ENCODE measurements at regions not wholly inside any gene's neighbourhood (a gene's known extent, or its start where the extent isn't known, plus 50 kb on each side); places are given as distances from the start of the nearest gene placed in this dataset.

DNA sequence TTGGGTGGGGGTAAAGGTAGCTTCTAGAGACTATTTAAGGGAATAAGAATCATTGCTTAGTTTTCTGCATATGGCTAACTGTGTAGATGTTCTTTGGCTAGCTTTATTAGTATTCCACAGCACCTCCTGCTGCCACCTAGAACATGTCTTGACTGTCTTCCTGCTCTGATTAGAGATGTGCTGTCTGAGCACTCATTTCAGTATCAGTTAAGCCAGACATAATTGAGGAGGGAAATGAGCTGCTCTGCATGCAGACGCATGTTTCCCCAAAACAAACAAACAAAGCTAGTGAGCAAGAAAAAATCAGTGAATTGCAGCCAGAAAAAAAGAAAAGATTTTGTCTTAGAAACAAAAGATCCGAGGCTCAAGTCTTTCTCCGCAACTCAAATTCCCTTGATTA, 402.2 kb downstream of the AASDHPPT start:
- TF ChIP-seq, protein P1, sequence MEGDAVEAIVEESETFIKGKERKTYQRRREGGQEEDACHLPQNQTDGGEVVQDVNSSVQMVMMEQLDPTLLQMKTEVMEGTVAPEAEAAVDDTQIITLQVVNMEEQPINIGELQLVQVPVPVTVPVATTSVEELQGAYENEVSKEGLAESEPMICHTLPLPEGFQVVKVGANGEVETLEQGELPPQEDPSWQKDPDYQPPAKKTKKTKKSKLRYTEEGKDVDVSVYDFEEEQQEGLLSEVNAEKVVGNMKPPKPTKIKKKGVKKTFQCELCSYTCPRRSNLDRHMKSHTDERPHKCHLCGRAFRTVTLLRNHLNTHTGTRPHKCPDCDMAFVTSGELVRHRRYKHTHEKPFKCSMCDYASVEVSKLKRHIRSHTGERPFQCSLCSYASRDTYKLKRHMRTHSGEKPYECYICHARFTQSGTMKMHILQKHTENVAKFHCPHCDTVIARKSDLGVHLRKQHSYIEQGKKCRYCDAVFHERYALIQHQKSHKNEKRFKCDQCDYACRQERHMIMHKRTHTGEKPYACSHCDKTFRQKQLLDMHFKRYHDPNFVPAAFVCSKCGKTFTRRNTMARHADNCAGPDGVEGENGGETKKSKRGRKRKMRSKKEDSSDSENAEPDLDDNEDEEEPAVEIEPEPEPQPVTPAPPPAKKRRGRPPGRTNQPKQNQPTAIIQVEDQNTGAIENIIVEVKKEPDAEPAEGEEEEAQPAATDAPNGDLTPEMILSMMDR (IDR thresholded peaks at IDR 0.05; ENCODE audit: extremely low read depth, low read depth, low read length) = no peak
- Histone ChIP-seq H3K4me2 (ENCODE audit: insufficient read depth, low read length) (no peak overlapping the region), H3K27me3 (ENCODE audit: insufficient read depth, low read length) (no peaks in the 10 kb centered on the region), H2AFZ (ENCODE audit: low read length) (no peak overlapping the region), H3K9me3 (ENCODE audit: low read depth, low read length) (no peaks in the 10 kb centered on the region), H3K79me2 (ENCODE audit: insufficient read depth, low read length) (no peaks in the 10 kb centered on the region), H3K27ac (ENCODE audit: low read depth, low read length) (no peak overlapping the region), H3K36me3 (ENCODE audit: insufficient read depth, low read length) (no peaks in the 10 kb centered on the region), H3K4me1 (ENCODE audit: insufficient read depth, low read length) (peaks cover 31% of the 10 kb centered on the region), H3K4me3 (ENCODE audit: insufficient read depth, low read length) (no peak overlapping the region), H4K20me1 (ENCODE audit: insufficient read depth, low read length) (no peaks in the 10 kb centered on the region)
- DNase-seq (ENCODE audit: insufficient read length, low spot score, missing footprints) = no peak

DNA sequence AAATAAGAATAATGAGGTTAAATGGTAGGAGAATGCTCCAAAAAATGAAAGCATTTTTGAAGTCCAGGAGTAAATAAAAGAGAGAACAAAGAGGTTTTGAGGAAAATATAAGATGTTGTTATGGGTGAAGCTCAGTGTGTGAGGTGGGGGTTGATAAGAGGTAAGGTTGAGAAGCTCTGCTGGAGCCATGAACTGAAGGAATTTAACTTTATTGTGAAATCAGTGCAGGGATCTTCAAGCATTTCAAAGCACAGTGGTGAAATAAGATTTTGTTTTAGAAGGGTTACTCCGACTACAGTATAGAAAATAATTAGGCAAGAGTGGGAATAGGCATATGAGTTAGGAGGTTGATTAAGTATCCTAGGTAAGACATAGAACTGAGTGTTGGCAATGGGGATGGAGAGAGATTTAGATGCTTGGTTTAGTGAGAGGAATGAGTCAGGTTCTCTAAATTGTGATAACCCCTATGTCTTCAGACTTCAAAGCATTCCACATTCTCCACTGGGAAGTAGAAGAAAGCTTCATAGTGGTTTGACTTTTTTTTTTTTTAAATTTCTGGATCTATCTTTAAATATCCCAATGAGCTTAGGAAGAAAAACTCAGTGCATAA, 403.2 kb downstream of the AASDHPPT start:
- Histone ChIP-seq H3K4me3 (ENCODE audit: insufficient read depth, low read length) (no peak overlapping the region), H3K27me3 (ENCODE audit: insufficient read depth, low read length) (no peaks in the 10 kb centered on the region), H3K4me1 (ENCODE audit: insufficient read depth, low read length) (peaks cover 31% of the 10 kb centered on the region), H3K27ac (ENCODE audit: low read depth, low read length) (no peak overlapping the region), H3K36me3 (ENCODE audit: insufficient read depth, low read length) (no peaks in the 10 kb centered on the region), H2AFZ (ENCODE audit: low read length) (no peak overlapping the region), H3K9me3 (ENCODE audit: low read depth, low read length) (no peaks in the 10 kb centered on the region), H3K79me2 (ENCODE audit: insufficient read depth, low read length) (no peaks in the 10 kb centered on the region), H3K4me2 (ENCODE audit: insufficient read depth, low read length) (no peak overlapping the region), H4K20me1 (ENCODE audit: insufficient read depth, low read length) (no peaks in the 10 kb centered on the region)
- DNase-seq (ENCODE audit: insufficient read length, low spot score, missing footprints) = no peak
- TF ChIP-seq, protein P1 (IDR thresholded peaks at IDR 0.05; ENCODE audit: extremely low read depth, low read depth, low read length) = no peak

DNA sequence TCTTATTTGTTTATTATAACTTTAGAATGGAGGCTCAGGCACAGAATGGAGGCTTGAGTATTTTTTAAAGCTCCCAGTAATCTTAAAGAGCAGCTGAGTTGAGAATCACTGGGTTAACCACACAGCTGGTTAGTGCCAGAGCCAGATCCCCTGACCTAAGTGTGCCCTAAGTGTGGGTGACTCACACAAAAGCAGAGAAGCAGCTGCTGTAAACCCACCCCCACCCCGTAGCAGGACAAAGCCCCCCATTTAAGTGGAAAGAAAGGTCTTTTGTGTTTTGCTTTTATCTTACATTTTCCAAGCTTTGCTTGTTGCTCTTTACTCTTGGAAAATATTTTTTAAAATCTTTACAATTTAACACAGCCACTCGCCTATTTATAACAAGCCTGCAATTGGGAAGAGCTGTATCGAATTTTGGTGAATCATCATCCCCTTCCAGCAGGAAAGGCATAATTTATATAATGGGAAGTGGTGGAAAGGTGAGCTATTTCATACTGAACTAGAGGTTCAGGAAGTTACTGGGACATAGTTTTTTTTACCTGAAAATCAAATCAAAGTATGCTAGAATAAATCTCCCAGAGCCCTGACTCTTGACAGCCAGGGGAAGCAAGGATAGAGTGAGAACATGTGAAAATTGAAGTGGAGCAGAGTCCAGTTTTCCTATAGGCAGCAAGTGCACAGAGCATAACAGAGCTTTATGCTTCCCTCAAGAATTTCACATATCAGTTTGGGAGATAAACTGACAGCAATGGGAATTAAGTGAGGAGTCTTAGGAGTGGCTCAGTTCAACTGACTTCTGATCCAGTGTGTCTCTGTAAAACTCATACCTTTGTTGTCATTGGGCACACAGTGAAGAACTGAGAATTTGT, 405.7 kb downstream of the AASDHPPT start:
- H2AFZ ChIP-seq (ENCODE audit: low read length) = no peak overlapping the region
- H3K4me2 ChIP-seq (ENCODE audit: insufficient read depth, low read length) = peak overlapping the region; percentile 14
- no peaks in the 10 kb centered on the region for H3K9me3 ChIP-seq (ENCODE audit: low read depth, low read length)
- no peaks in the 10 kb centered on the region for H3K36me3 ChIP-seq (ENCODE audit: insufficient read depth, low read length)
- peaks cover 26% of the 10 kb centered on the region for H3K4me1 ChIP-seq (ENCODE audit: insufficient read depth, low read length)
- no peaks in the 10 kb centered on the region for H3K27me3 ChIP-seq (ENCODE audit: insufficient read depth, low read length)
- H3K4me3 ChIP-seq (ENCODE audit: insufficient read depth, low read length) = no peak overlapping the region
- DNase-seq (ENCODE audit: insufficient read length, low spot score, missing footprints) = peak; percentile 39
- no peaks in the 10 kb centered on the region for H3K79me2 ChIP-seq (ENCODE audit: insufficient read depth, low read length)
- no peak overlapping the region for H3K27ac ChIP-seq (ENCODE audit: low read depth, low read length)
- no peaks in the 10 kb centered on the region for H4K20me1 ChIP-seq (ENCODE audit: insufficient read depth, low read length)
- TF ChIP-seq, protein P1 (IDR thresholded peaks at IDR 0.05; ENCODE audit: extremely low read depth, low read depth, low read length) = no peak

DNA sequence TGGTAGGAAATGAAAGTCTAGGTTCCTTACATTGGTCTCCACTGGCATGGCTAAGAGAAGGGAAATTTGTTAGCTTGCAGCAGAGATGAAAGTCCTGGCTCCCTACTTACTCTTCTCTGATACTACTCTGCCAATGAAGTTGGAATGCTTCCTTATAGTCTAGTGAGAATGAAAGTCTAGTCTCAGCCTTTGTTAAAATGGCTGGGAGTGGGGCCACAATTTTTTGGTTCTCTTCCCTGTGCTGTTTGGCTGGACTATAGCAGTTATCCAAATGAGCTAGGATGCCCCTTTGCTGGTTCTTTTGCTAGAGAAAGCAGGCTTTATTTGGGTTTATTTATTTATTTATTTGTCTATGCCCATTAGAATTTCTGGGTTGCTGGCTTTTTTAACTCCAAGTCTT, 414.3 kb downstream of the AASDHPPT start:
- TF ChIP-seq, protein P1 (IDR thresholded peaks at IDR 0.05; ENCODE audit: extremely low read depth, low read depth, low read length) = no peak
- Histone ChIP-seq H3K9me3 (ENCODE audit: low read depth, low read length) (no peaks in the 10 kb centered on the region), H3K4me2 (ENCODE audit: insufficient read depth, low read length) (no peak overlapping the region), H3K79me2 (ENCODE audit: insufficient read depth, low read length) (no peaks in the 10 kb centered on the region), H3K36me3 (ENCODE audit: insufficient read depth, low read length) (no peaks in the 10 kb centered on the region), H3K4me1 (ENCODE audit: insufficient read depth, low read length) (no peaks in the 10 kb centered on the region), H3K27me3 (ENCODE audit: insufficient read depth, low read length) (no peaks in the 10 kb centered on the region), H3K4me3 (ENCODE audit: insufficient read depth, low read length) (no peak overlapping the region), H4K20me1 (ENCODE audit: insufficient read depth, low read length) (no peaks in the 10 kb centered on the region), H2AFZ (ENCODE audit: low read length) (no peak overlapping the region), H3K27ac (ENCODE audit: low read depth, low read length) (no peak overlapping the region)
- DNase-seq (ENCODE audit: insufficient read length, low spot score, missing footprints) = no peak

Measured in osteoblast (primary cell).